HG03159 (cell line): ENCODE measurements at regions not wholly inside any gene's neighbourhood (a gene's known extent, or its start where the extent isn't known, plus 50 kb on each side); places are given as distances from the start of the nearest gene placed in this dataset.

Experiments used
- ATAC-seq: cut with Tn5 transposase; IDR thresholded peaks from one replicate; pipeline ENCODE4 v1.9.1; 2021; ENCODE audit warnings: mild to moderate bottlenecking, moderate library complexity; ENCODE audit not compliant: unreplicated experiment

- no peak for ATAC-seq
Measured at GRCh38 chr17:45709728-45710288, 74.3 kb upstream of the CRHR1 start.

- ATAC-seq = no peak
Measured at GRCh38 chr17:45715787-45716186, 68.3 kb upstream of the CRHR1 start.

GRCh38 chr17:45718791-45719190 is 65.3 kb upstream of the CRHR1 start:
- no peak for ATAC-seq

GRCh38 chr17:45719335-45720071 is 64.6 kb upstream of the CRHR1 start:
- no peak for ATAC-seq

- no peak for ATAC-seq
Measured at GRCh38 chr17:45720386-45720785, 63.7 kb upstream of the CRHR1 start.

GRCh38 chr17:45722161-45722560 is 62.0 kb upstream of the CRHR1 start:
- no peak for ATAC-seq

- ATAC-seq = no peak
Measured at GRCh38 chr17:45729294-45729907, 54.7 kb upstream of the CRHR1 start.

- no peak for ATAC-seq
Measured at GRCh38 chr17:45730192-45730591, 53.9 kb upstream of the CRHR1 start.

GRCh38 chr17:45731459-45731858 is 52.7 kb upstream of the CRHR1 start:
- ATAC-seq = no peak

- ATAC-seq = no peak
Measured at GRCh38 chr17:45732926-45733505, 51.1 kb upstream of the CRHR1 start.

GRCh38 chr17:45733781-45734180 is 50.3 kb upstream of the CRHR1 start:
- ATAC-seq = no peak
